ENCODE measurements at regions not wholly inside any gene's neighbourhood (a gene's known extent, or its start where the extent isn't known, plus 50 kb on each side); places are given as distances from the start of the nearest gene placed in this dataset.

DNA sequence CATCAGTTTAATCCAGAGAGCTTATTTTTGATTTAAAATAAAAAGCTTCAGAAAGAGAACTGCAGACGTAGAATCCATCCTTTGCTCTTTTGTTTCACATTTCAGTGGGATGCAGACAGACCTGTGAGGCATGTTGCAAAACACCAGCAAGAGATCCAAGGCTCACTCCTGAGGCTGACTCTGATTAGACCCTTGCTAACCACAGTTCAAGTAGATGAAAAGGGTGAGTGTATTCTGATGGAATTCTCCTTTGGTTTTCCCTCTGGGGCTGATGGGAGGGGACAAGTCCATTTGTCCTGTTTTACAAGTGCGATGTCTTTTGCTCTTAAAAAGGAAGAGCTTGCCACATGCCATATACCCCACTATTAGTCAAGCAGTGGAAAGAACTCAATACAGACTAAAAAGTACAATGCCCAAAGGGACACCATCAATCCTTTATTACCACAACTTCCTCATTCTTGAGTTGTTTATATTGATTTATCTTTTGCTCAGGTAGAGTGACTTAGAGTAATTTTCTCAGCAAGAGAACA lies 772.7 kb downstream of the MAFB start:
- H3K27me3 Mint-ChIP-seq (ENCODE audit: low read depth in 3 of 3) = peaks cover 0 to 2% (median 0%) of the 10 kb centered on the region in 3 donors
- no peak overlapping the region for H3K27ac Mint-ChIP-seq
- peaks cover 0 to 4% (median 0%) of the 10 kb centered on the region in 6 donors for H3K9me3 Mint-ChIP-seq
- no peaks in the 10 kb centered on the region for H3K36me3 Mint-ChIP-seq
- DNase-seq = no peak
- H3K4me3 Mint-ChIP-seq = no peak overlapping the region
- no peaks in the 10 kb centered on the region for H3K4me1 Mint-ChIP-seq

DNA sequence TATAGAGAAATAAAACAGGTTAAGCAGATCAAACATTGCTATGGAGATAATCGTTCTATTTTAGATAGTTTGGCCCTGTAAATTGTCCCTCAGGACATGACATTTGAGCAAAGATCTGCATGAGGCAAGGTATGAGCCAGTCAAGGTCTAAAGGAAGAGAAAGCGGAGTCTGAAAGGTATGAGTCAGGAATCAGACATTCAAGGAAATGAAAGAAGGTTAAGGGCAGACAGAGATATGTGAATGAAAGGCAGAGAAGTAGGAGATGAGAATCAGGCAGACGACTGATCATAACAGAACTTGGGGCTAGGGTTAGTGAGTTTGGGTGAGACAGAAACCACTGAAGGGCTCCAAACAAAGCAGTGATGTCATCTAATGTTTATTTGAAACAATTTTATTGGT lies 775.8 kb downstream of the MAFB start:
- no peaks in the 10 kb centered on the region for H3K9me3 Mint-ChIP-seq
- DNase-seq = no peak
- H3K4me1 Mint-ChIP-seq = no peaks in the 10 kb centered on the region
- no peaks in the 10 kb centered on the region for H3K36me3 Mint-ChIP-seq
- H3K4me3 Mint-ChIP-seq = no peak overlapping the region
- H3K27ac Mint-ChIP-seq = no peak overlapping the region
- peaks cover 0 to 2% (median 0%) of the 10 kb centered on the region in 3 donors for H3K27me3 Mint-ChIP-seq (ENCODE audit: low read depth in 3 of 3)

DNA sequence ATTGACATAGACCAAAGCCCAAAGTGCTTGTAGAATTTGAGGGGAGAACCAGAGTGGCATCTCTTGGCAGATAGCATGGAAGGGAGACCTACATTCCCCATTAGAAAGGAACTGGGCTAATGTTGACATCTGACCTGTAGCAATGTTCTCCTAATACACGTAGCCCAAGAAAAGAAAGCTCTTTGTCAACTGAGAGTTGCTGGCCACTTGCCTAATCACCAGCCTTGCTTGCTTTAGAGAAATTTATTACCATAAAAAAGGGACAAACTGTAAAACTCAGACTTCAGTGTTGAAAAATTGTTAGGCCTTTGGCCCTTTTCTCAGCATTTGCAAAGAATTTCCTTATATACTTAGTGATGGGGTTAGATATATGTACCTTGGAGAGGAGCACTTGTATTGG lies 777.5 kb downstream of the MAFB start:
- H3K9me3 Mint-ChIP-seq = peaks cover 0 to 5% (median 0%) of the 10 kb centered on the region in 6 donors

DNA sequence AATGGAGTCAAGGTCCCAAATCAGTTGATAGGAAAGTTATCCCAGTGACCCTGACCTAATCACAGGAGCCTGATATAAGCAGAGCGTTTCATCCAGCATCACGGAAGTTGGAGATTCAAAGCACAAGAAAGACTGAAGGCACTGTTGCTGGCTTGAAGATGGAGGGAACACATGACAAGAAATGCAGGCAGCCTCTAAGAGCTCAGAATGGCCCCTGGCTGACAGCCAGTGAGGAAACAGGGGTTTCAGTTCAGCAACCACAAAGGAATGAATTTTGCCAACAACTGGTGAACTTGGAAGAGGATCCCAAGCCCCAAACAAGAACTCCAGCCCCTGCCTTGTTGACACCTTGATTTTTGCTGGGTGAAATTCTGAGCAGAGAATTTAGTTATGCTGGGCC lies 778.5 kb downstream of the MAFB start:
- Mint-ChIP-seq H3K36me3 (no peaks in the 10 kb centered on the region), H3K4me3 (no peak overlapping the region), H3K9me3 (peaks cover 0 to 5% (median 0%) of the 10 kb centered on the region in 6 donors), H3K27ac (no peak overlapping the region), H3K27me3 (ENCODE audit: low read depth in 3 of 3) (peaks cover 0 to 2% (median 0%) of the 10 kb centered on the region in 3 donors), H3K4me1 (no peaks in the 10 kb centered on the region)
- DNase-seq = no peak

More for the DNA sequence above, 777.5 kb downstream of the MAFB start:
- H3K4me3 Mint-ChIP-seq = no peak overlapping the region
- H3K27me3 Mint-ChIP-seq (ENCODE audit: low read depth in 3 of 3) = peaks cover 0 to 2% (median 0%) of the 10 kb centered on the region in 3 donors
- H3K4me1 Mint-ChIP-seq = no peaks in the 10 kb centered on the region
- H3K27ac Mint-ChIP-seq = no peak overlapping the region
- DNase-seq = no peak
- no peaks in the 10 kb centered on the region for H3K36me3 Mint-ChIP-seq

DNA sequence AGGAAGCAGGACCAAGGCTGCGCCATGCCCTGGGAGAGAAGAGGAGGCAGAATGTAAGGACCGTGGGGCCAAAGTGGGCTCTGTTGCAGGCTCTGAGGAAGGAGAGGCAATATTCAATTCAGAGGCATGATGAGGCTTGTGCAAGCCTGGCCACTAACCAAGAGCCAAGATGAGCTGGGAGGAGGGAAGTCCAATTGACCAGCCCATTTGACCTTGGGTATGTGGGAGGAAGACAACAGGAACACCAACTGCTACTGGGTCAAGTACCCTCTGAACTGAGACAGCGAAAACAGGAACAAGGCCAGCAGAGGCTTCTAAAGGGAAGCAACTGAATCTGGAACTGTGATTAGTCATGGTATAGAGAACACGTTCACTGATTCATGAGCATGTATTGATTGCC lies 779.6 kb downstream of the MAFB start:
- no peak for DNase-seq
- H3K27me3 Mint-ChIP-seq (ENCODE audit: low read depth in 3 of 3) = peaks cover 0 to 2% (median 0%) of the 10 kb centered on the region in 3 donors
- H3K4me1 Mint-ChIP-seq = no peaks in the 10 kb centered on the region
- H3K4me3 Mint-ChIP-seq = no peak overlapping the region
- no peak overlapping the region for H3K27ac Mint-ChIP-seq
- peaks cover 0 to 5% (median 0%) of the 10 kb centered on the region in 6 donors for H3K9me3 Mint-ChIP-seq
- no peaks in the 10 kb centered on the region for H3K36me3 Mint-ChIP-seq

DNA sequence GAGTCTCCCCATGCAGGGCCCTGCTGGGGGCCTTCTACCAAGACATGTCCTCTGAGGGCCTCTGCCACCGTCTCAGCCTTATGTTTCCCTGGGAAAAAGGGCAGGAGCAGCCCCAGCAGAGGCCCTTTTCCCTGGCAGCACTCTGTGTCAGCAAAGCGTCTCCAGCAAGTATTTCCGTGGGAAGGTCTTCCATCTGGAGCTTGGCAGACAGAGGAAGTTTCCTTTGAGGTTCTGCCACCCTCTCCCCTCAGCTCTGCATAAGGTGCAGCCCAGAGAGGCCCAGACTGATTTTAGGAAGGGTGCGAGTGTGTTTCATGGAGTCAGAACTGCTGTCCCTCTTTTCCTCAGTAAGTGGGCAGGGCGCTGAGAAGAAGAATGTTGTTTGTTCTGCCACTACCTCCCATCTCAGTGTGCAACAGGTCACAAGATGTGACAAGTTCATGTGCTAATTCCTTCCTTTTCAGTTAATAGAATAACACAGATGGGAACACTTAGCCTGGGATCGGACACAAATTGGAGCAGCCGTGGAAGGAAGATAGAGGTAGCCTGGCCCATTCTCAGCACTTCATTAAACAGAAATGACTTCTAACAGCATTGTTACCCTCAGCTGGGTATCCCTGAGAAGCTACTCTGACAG lies 784.4 kb downstream of the MAFB start:
- Mint-ChIP-seq H3K27me3 (ENCODE audit: low read depth in 3 of 3) (peaks cover 0 to 3% (median 0%) of the 10 kb centered on the region in 3 donors), H3K4me3 (no peak overlapping the region), H3K36me3 (no peaks in the 10 kb centered on the region), H3K4me1 (no peaks in the 10 kb centered on the region), H3K27ac (no peak overlapping the region), H3K9me3 (peaks cover 0 to 13% (median 0%) of the 10 kb centered on the region in 6 donors)
- no peak for DNase-seq

DNA sequence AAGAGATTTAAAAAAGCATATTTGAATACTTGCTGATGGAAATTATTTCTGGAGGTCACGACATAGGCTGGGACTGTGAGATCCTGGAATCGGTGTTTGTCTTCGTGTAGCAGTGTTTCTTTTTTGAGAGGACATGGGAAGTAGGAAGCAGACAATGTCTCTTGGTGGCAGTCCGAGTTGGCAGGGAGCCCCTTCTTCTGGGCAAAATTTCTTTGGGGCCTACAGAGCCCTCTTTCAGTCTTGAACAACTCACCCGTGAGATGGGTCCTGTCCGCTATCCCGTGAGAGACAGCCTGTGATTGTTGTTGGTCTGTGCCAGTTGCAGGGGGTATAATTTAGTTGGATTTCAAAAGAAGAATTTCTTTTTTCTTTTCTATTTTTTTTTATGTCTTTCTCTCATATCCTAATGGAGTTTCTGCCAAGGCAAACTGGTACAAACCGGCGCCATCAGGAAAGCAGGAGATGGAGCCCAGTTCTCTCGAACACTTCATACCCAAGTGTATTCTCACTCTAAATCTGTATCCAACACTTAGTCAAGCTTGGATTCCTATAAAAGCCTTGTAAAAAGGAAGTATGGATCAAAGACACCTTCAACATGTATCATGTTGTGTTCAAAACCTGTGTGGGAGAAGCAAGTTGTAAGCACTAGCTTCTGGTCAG lies 785.1 kb downstream of the MAFB start:
- Mint-ChIP-seq H3K27me3 (ENCODE audit: low read depth in 3 of 3) (peaks cover 0 to 3% (median 0%) of the 10 kb centered on the region in 3 donors), H3K36me3 (no peaks in the 10 kb centered on the region), H3K9me3 (peaks cover 0 to 13% (median 0%) of the 10 kb centered on the region in 6 donors), H3K27ac (no peak overlapping the region), H3K4me1 (no peaks in the 10 kb centered on the region), H3K4me3 (no peak overlapping the region)
- DNase-seq = no peak

DNA sequence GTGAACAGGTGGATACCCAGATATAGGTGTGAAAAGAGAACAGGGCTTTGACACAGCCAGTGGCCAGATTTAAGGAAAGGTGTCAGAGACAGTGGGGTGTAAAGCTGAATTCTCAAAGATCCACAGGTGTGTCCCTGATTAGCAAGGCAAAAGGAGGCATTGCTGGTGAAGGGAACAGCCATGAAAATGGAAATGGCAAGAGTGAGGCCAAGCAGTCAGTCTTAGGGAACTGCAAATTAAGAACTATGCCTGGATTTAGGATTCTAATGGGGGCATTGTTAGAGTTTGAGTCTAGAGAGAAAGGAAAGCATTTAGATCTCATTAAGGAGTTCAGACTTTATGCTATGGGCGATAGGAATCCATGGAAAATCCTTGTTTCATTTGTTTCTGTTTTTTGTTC lies 789.2 kb downstream of the MAFB start:
- Mint-ChIP-seq H3K27ac (no peak overlapping the region), H3K4me3 (no peak overlapping the region), H3K9me3 (peaks cover 0 to 12% (median 0%) of the 10 kb centered on the region in 6 donors), H3K36me3 (no peaks in the 10 kb centered on the region), H3K4me1 (no peaks in the 10 kb centered on the region), H3K27me3 (ENCODE audit: low read depth in 3 of 3) (peaks cover 0 to 3% (median 2%) of the 10 kb centered on the region in 3 donors)
- DNase-seq = no peak

DNA sequence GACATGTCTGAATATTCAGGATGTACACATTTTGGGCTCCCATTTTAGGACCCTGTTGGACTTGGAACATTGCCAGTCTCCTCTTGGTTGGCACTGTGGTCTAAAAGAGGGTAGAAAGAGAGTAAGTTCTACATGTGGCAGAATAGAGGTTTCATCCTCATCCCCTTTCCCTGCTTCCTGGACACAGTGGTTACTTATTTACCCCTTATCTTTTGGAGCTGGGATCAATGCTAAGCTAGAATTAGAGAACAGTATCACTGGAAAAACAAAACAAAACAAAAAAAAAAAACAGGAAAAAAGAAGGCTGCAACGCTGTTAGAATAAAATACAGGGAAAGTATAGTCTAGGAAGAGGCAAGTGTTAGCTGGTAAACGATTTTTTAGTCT lies 790.6 kb downstream of the MAFB start:
- H3K4me3 Mint-ChIP-seq = no peak overlapping the region
- peaks cover 0 to 3% (median 2%) of the 10 kb centered on the region in 3 donors for H3K27me3 Mint-ChIP-seq (ENCODE audit: low read depth in 3 of 3)
- H3K9me3 Mint-ChIP-seq = peaks cover 0 to 7% (median 0%) of the 10 kb centered on the region in 6 donors
- no peaks in the 10 kb centered on the region for H3K36me3 Mint-ChIP-seq
- H3K27ac Mint-ChIP-seq = no peak overlapping the region
- H3K4me1 Mint-ChIP-seq = no peaks in the 10 kb centered on the region
- DNase-seq = no peak

DNA sequence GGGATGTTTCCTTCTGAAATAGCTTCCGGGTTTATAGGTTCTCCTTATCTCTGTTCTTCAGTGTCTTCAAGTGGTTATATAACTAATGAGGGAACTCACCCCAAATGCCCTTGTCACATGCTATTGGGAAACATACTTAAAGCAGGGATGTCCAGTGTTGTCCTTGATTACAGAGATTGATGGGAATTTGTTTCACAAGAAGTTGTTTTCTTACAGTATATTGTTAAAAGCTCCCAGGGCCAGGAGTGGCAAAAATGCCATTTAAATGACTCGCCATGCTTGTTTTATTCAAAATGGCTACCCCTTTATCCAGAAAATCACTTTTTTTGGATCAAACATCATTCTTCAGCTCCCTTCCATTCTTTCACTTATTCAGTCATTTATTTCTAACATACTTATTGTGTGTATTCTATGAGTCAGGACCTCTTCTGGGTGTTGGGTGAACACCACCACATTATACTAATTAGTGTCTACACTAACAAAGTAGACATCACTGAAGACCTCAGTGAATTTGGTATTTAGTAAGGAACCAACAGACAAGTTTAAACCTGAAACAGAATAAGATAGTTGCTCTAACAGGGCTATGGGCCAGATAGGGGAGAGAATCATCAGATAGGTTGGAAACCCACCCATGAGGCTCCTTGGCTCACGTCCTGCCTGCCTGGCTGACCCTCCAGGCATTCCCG lies 791.1 kb downstream of the MAFB start:
- H3K27ac Mint-ChIP-seq = no peak overlapping the region
- peaks cover 0 to 3% (median 2%) of the 10 kb centered on the region in 3 donors for H3K27me3 Mint-ChIP-seq (ENCODE audit: low read depth in 3 of 3)
- DNase-seq = no peak
- peaks cover 0 to 6% (median 0%) of the 10 kb centered on the region in 6 donors for H3K9me3 Mint-ChIP-seq
- no peak overlapping the region for H3K4me3 Mint-ChIP-seq
- no peaks in the 10 kb centered on the region for H3K36me3 Mint-ChIP-seq
- H3K4me1 Mint-ChIP-seq = no peaks in the 10 kb centered on the region

DNA sequence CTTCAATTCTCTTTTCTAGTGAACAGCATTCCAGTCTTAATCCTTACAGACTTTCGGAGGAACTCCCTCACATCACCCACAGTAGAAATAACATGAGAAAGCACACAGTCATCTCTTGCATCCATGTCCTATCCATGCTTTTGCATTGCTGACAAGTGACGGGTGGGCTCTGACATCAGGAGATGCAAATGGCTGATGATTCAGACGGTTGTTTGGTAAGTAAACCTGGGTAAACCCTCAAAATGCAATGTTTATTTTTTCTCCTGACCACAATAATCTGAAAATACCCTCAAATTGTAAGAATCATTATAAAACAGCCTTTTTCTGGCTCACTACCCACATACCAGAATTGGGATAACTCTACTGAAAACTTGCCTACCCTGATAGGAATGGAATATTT lies 792.0 kb downstream of the MAFB start:
- DNase-seq = no peak
- Mint-ChIP-seq H3K27ac (no peak overlapping the region), H3K36me3 (no peaks in the 10 kb centered on the region), H3K4me3 (no peak overlapping the region), H3K27me3 (ENCODE audit: low read depth in 3 of 3) (peaks cover 0 to 3% (median 2%) of the 10 kb centered on the region in 3 donors), H3K4me1 (no peaks in the 10 kb centered on the region), H3K9me3 (peaks cover 0 to 6% (median 0%) of the 10 kb centered on the region in 6 donors)

DNA sequence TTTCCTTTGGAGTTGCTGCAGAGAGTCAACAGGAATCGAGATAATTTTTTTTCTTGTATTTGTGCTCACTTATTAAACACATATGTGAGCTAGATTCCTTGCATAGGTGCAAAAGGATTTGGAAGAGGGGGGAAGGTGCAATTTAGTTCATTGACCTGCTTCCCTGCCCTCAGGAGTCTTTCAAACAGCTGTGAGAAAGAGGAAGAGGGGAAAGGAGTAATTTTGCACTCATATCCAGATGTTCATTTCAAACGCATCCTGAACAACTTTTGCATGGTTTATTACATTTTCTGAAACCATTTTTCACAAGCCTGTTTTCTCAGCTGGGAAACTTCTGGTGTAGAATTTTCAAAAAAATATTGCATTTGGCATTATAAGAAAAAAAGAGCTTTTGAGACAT lies 795.0 kb downstream of the MAFB start:
- H3K36me3 Mint-ChIP-seq = no peaks in the 10 kb centered on the region
- no peak overlapping the region for H3K4me3 Mint-ChIP-seq
- no peaks in the 10 kb centered on the region for H3K4me1 Mint-ChIP-seq
- peaks cover 0 to 3% (median 0%) of the 10 kb centered on the region in 3 donors for H3K27me3 Mint-ChIP-seq (ENCODE audit: low read depth in 3 of 3)
- no peak for DNase-seq
- H3K27ac Mint-ChIP-seq = no peak overlapping the region
- peaks cover 0 to 4% (median 0%) of the 10 kb centered on the region in 6 donors for H3K9me3 Mint-ChIP-seq

DNA sequence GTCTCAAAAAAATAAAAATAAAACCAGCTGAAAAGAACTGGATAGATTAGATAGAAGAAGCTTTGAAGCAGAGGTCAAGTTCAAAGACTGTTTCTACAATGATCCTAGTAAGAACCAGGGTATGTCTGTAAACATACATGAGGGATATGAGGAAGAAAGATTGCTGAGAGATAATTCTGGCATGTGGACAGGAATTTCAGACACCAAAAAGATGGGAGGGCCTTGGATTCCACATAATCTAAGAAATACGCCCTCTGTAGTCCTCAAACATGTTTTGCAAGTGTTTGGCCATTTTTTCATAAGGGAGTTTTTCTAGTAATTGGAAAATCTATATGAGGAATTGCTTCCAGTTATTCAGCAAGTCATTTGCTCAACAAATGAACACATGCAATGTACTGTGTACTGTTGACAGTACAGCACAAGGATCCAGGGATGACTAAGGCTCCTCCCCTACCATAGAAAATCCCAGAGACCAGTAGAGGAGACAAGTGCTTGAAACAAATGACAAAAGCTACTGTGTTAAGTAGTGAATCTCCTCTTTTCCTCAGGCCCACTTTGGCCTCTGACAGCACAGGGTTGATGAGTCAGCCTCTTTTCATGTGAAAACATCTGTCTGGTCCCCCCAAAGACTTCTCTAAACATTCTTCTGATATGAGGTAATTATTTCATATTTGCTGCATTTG lies 795.9 kb downstream of the MAFB start:
- peaks cover 0 to 3% (median 0%) of the 10 kb centered on the region in 3 donors for H3K27me3 Mint-ChIP-seq (ENCODE audit: low read depth in 3 of 3)
- no peak overlapping the region for H3K27ac Mint-ChIP-seq
- no peak for DNase-seq
- H3K4me1 Mint-ChIP-seq = no peaks in the 10 kb centered on the region
- no peak overlapping the region for H3K4me3 Mint-ChIP-seq
- H3K9me3 Mint-ChIP-seq = peaks cover 0 to 4% (median 0%) of the 10 kb centered on the region in 6 donors
- no peaks in the 10 kb centered on the region for H3K36me3 Mint-ChIP-seq
